ENCODE measurements at regions not wholly inside any gene's neighbourhood (a gene's known extent, or its start where the extent isn't known, plus 50 kb on each side); places are given as distances from the start of the nearest gene placed in this dataset.
A peak's percentile ranks its signal among the peaks of the same experiment; 100 is the strongest.
"Not testable (repeated sequence)": the region's sequence is repeated elsewhere in the genome, so short reads cannot be mapped to it uniquely, and the experiment has no call there.

DNA sequence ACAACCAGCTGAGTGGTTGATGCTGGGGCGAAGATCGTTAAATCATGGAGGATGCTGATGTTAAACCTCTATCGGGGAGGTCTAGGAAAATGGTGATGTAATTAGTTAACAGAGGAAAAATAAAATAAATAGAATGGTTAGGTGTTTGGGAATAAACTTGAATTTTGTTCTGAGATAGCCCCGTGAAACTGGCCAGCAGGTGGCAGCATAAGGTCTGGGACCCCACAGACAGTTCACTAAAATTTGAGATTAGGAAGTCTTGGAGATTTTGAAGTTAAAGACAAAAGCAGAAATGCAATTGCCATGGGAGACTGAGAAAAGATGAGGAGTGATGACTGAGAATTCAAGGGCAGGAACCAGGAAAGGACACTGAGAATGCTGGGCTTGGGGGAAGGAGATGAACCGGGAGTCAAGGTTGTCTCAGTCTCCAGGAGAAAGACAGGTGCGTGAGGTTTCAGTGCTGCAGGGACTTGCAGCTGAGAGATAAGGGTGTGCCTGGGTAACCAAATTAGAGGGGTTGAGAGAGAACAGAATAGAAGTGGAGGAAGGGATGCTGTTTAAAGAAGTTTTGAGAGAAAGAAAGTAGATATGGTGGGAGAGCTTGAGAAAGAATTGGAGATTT is 248.0 kb downstream of the ZNF92 start:
- not testable (repeated sequence) for H3K9me3 ChIP-seq
- peak in 4 of 5 donors; percentile 5 to 39 (median 24) for DNase-seq

DNA sequence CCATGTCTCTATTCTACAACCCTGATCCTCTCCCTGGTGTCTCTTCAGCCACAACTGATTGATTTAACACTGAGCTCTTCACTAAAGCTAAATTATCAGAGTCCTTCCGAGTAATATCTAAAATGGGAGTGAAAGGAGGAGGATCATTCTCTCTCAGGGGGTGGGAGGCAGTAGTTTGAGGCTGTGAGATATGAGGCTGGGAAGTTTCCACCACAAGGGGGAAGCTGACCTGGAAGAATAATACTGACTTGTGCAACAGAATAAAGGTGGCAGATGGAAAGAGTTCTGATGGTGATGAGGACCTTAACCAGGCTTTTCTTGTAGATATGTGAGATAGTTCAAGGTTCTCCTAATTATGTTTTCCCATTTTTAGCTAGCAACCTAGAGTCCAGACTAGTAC is 241.6 kb upstream of the VKORC1L1 start:
- DNase-seq; H3K27ac ChIP-seq; H3K4me1 ChIP-seq; ATAC-seq; H3K36me3 ChIP-seq; H3K9me3 ChIP-seq; intact Hi-C loops (cut with DNase I); H3K4me3 ChIP-seq: not testable (repeated sequence)
- H3K27me3 ChIP-seq, result peaks cover 0 to 12% (median 2%) of the 10 kb centered on the region in 9 donors
- no CpG with 5 or more reads among the region's 1 CpG for WGBS, 4 donors

More for the DNA sequence above, 248.0 kb downstream of the ZNF92 start:
- peaks cover 0 to 51% (median 9%) of the 10 kb centered on the region in 9 donors for H3K27me3 ChIP-seq
- TF ChIP-seq, protein P1, sequence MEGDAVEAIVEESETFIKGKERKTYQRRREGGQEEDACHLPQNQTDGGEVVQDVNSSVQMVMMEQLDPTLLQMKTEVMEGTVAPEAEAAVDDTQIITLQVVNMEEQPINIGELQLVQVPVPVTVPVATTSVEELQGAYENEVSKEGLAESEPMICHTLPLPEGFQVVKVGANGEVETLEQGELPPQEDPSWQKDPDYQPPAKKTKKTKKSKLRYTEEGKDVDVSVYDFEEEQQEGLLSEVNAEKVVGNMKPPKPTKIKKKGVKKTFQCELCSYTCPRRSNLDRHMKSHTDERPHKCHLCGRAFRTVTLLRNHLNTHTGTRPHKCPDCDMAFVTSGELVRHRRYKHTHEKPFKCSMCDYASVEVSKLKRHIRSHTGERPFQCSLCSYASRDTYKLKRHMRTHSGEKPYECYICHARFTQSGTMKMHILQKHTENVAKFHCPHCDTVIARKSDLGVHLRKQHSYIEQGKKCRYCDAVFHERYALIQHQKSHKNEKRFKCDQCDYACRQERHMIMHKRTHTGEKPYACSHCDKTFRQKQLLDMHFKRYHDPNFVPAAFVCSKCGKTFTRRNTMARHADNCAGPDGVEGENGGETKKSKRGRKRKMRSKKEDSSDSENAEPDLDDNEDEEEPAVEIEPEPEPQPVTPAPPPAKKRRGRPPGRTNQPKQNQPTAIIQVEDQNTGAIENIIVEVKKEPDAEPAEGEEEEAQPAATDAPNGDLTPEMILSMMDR (IDR thresholded peaks at IDR 0.05), result peak in 11 of 12 donors; percentile 34 to 65 (median 57)
- 20 to 24% (median 24%) methylated on average over 6 of the region's 6 CpGs for WGBS, 4 donors
- ATAC-seq; intact Hi-C loops (cut with DNase I); H3K27ac ChIP-seq; H3K4me3 ChIP-seq; H3K4me1 ChIP-seq; H3K36me3 ChIP-seq: not testable (repeated sequence)

DNA sequence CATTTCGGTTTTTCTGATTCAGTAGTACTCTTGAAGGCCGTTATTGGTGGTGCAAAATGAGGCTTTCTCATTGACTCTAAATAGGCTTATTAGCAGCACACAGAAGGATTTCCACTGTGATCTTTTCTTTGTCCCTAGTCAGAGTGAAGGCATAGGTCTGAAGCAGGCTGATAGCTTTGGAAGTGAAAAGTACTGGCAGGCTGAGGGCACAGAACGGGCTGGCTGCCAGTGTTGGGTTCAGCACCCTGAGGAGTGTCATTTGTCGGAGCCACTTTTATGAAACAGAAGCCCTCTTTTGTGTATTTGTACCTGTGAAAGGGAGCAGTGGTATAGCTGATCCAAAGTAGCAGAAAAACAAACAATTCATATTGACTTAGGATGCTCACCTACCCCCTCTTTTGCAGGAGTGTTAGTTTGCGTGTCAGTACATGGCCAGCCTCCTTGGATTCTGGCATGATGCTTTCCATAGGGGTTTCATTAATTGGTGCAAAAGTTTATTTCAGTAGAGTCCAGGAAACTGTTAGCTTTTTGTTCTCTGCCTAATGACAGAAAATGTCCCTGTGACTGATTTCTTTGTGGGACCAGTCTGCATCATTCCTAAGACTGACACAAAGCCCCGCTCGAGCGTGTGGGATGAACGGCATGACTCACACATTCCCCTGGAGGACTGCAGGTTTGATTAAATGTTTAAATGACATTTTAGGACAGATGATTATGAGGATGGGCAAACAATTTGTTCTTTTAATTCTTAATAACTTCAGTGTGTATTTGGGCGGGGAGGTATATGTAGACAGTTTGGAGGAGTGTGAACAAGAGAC is 239.1 kb upstream of the VKORC1L1 start:
- H3K4me3 ChIP-seq, result not testable (repeated sequence)
- WGBS, 4 donors, result no CpG with 5 or more reads among the region's 10 CpGs
- peak in 3 of 4 donors; percentile 34 to 66 (median 50) for ATAC-seq

DNA sequence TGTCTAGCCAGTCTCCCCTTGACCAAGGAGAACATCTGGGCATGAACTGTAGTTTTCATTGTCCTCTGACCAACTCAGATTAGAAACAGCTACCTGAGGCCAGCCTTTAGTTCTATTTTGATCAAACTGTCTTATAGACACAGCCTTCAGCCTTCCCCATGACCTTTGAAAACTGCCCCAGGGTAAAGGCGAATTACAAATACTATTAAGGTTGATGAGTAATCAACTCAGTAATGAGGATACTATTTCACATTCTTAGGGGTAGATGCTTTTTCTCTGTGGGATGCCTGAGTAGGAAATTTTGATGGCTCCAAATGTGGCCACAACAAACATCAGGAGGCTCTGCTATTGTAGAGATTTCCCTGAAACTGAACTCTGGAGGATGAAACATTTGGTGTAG is 234.0 kb upstream of the VKORC1L1 start:
- intact Hi-C loops (cut with DNase I); H3K4me3 ChIP-seq; DNase-seq; H3K9me3 ChIP-seq; H3K27ac ChIP-seq; H3K4me1 ChIP-seq; ATAC-seq; H3K36me3 ChIP-seq; H3K27me3 ChIP-seq: not testable (repeated sequence)
- WGBS, 4 donors, result no CpG with 5 or more reads among the region's 1 CpG

More for the DNA sequence above, 239.1 kb upstream of the VKORC1L1 start:
- H3K36me3 ChIP-seq; H3K9me3 ChIP-seq; H3K4me1 ChIP-seq; H3K27me3 ChIP-seq; intact Hi-C loops (cut with DNase I); H3K27ac ChIP-seq; DNase-seq: not testable (repeated sequence)

DNA sequence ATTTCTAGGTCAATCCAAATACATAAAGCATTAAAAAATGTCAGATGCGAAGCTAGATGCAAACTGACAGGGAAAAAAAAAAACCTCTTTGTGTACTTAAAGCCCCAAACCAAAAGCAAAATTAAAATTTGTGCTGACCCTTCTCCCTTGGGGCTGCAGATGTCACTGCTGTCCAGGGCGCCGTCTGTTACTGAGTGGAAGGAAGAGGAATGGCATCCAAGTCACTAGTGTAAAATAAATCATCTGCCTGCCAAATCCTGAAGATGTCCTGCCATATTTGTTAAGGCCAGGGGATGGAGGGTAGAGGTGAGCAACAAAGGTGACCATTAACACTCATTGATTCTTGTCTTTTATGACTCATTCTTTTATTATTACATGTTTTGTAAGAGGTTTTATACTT is 233.2 kb upstream of the VKORC1L1 start:
- H3K27me3 ChIP-seq; H3K4me1 ChIP-seq; ATAC-seq; intact Hi-C loops (cut with DNase I); H3K9me3 ChIP-seq; H3K36me3 ChIP-seq; DNase-seq; H3K27ac ChIP-seq; H3K4me3 ChIP-seq: not testable (repeated sequence)
- WGBS, 4 donors, result no CpG with 5 or more reads among the region's 3 CpGs

DNA sequence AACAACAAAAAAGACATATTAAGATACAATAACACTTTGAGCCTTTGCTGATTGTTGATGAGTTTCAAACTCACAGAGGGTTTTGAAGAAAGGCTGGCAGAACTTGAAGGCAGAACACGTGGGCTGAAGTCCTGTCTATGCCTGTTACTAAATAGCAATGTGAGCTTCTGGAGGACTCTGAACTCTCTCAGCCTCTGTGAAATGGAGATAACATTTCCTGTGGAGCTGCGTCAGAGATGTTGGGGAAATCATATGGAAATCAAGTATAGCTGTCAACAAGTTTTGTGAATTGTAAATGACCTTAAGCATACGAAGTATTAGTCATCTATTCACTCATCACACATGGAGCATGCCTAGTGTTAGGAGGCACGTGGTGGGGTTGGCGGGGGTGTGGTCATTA is 229.4 kb upstream of the VKORC1L1 start:
- ATAC-seq; DNase-seq; H3K27ac ChIP-seq; H3K4me3 ChIP-seq; H3K4me1 ChIP-seq; H3K9me3 ChIP-seq; intact Hi-C loops (cut with DNase I); H3K36me3 ChIP-seq; H3K27me3 ChIP-seq: not testable (repeated sequence)
- no CpG with 5 or more reads among the region's 5 CpGs for WGBS, 4 donors

DNA sequence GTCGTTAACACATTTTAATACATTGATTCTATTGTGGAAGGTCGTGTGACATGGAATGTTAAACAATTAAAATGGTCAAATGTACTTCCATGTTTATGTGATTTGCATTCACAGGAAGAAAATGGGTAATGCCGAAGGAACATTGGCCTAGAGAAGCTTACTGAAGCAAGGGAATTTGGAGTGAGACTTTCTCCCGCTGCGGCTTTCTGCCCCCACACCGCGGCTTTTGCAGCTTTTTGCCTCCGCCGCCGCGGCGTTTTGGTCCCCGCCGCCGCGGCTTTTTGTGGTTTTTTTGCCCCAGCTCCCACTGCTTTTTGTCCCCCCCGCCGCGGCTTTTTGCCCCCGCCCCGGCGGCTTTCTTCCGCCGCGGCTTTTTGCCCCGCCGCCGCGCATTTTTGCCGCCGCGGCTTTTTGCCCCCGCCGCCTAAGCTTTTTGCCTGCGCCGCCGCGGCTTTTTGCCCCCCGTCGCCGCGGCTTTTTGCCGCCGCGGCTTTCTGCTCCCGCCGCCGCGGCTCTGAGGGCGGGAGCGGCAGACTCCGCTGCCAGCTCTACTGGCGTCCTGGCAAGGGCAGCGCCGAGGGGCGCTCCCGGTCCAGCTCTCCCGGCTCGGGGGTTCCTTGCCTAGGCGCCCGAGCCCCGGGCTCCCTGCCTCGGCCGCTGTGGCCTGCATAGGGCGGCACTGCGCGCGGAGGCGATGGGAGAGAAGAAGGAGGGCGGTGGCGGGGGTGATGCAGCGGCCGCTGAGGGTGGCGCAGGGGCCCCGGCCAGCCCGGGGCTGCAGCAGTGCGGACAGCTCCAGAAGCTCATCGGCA is 225.5 kb upstream of the VKORC1L1 start:
- intact Hi-C loops (cut with DNase I); H3K27ac ChIP-seq; H3K27me3 ChIP-seq; H3K4me1 ChIP-seq; DNase-seq; H3K4me3 ChIP-seq; H3K36me3 ChIP-seq; H3K9me3 ChIP-seq: not testable (repeated sequence)
- WGBS, 4 donors, result no CpG with 5 or more reads among the region's 78 CpGs
- ATAC-seq, result peak in 1 of 4 donors; percentile 36

DNA sequence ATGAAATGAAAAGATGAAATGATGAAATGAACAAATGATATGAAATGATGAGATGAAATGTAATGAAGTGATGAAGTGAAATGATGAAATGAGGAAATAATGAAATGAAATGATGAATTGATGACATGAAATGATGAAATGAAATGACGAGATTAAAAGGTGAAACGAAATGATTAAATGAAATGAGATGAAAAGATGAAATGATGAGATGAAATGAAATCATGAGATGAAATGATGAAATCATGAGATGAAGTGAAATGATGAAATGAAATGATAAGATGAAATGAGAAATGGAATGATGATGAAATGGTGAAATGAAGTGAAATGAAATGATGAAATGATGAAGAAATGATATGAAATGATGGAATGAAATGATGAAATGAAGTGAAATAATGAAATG is 221.7 kb upstream of the VKORC1L1 start:
- H3K27me3 ChIP-seq; H3K27ac ChIP-seq; DNase-seq; H3K4me3 ChIP-seq; H3K36me3 ChIP-seq; H3K9me3 ChIP-seq; ATAC-seq; intact Hi-C loops (cut with DNase I); H3K4me1 ChIP-seq: not testable (repeated sequence)
- WGBS, 4 donors, result 89 to 98% (median 92%) methylated on average over 2 of the region's 2 CpGs

DNA sequence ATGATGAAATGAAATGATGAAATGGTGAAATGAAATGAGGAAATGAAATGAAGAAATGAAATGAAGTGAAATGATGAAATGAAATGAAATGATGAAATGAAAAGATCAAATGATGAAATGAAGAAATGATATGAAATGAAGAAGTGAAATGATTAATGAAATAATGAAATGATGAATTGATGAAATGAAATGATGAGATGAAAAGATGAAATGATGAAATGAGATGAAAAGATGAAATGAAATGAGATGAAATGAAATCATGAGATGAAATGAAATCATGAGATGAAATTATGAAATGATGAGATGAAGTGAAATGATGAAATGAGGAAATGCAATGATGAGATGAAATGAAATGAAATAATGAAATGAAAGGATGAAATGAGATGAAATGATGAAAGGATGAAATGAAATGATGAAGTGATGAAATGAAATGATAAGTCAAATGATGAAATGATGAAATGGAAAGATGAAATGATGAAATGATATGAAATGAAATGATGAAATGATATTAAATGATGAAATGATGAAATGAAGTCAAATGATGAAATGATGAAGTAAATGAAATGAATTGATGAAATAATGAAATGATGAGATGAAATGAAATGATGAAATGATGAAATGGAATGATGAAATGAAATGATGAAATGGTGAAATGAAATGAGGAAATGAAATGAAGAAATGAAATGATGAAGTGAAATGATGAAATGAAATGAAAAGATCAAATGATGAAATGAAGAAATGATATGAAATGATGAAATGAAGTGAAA is 220.9 kb upstream of the VKORC1L1 start:
- DNase-seq; ATAC-seq; intact Hi-C loops (cut with DNase I): not testable (repeated sequence)

More for the DNA sequence above, 220.9 kb upstream of the VKORC1L1 start:
- H3K27me3 ChIP-seq, H3K27ac ChIP-seq, H3K4me1 ChIP-seq, H3K9me3 ChIP-seq, H3K4me3 ChIP-seq, H3K36me3 ChIP-seq: not testable (repeated sequence)
